IPS-NIHi11 (cell line): ENCODE measurements at regions not wholly inside any gene's neighbourhood (a gene's known extent, or its start where the extent isn't known, plus 50 kb on each side); places are given as distances from the start of the nearest gene placed in this dataset.

ENCODE experiments used
- DNase-seq: peaks from one replicate; pipeline ENCODE4 v3.0.0; 2012; ENCODE audit warnings: mixed read lengths, low spot score

- no peak for DNase-seq
Observed at GRCh38 chrX:15983034-15983433, 128.4 kb upstream of the AP1S2 start.

DNA sequence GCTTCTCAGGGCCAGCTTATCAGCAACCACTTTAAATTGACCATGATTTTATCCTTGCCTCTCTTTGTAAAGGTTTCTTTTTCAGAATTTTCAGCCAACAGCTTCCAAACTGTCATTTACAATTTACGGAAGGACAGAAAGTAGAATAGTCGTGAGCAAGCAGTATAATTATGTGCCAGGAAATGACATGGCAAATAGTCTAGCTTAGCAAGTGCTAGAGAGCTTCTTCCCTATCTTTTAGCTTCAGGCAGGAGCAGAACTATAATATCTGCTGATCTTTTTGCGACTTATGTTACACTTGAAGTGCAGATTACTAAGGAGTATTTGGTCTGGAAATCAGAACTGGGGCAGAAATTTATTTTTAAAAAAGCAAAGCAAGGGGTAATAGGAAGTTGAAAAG is 123.0 kb upstream of the AP1S2 start:
- DNase-seq, result no peak

- no peak for DNase-seq
Observed at GRCh38 chrX:15976396-15976795, 121.8 kb upstream of the AP1S2 start.

DNA sequence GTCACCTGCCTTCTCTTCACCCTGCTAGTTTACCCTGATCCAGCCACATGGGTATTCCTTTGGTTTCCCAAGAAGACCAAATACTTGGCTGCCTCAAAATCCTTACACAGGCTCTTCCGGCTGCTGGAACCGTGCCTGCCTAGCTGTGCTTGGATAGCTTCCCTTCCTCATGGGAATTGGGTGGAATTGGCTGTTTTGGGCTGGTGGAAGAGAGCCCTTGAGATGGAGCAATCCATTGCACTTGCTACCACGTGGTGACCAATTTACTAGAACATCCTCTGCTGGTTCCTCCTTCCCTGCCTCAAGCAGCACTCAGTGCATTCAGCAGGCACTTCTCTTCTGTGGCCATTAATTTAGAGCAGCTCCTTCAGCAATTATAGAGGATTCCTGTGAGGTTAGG is 119.3 kb upstream of the AP1S2 start:
- DNase-seq, result no peak

GRCh38 chrX:15973299-15973698 is 118.7 kb upstream of the AP1S2 start:
- peak; percentile 11 for DNase-seq

- DNase-seq, result no peak
Observed at GRCh38 chrX:15971696-15972095, 117.1 kb upstream of the AP1S2 start.

- DNase-seq, result no peak
Observed at GRCh38 chrX:15963858-15964257, 109.2 kb upstream of the AP1S2 start.

DNA sequence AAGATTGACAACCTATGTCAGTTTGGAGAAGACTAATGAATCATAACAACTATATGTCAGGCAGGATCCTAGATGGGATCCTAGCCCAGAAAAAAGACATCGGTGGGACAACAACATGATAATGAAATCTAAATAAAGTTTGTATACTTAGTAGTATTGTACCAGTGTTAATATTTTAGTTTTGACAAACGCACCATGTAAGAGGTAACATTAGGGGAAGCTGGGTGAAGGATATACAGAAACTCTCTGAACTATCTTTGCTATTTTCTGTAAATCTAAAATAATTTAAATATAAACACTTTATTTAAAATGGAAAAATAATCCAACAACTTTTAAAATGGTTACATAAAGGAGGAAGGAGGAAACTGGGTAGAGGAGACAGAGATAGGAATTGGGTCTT is 105.6 kb upstream of the AP1S2 start:
- no peak for DNase-seq

DNA sequence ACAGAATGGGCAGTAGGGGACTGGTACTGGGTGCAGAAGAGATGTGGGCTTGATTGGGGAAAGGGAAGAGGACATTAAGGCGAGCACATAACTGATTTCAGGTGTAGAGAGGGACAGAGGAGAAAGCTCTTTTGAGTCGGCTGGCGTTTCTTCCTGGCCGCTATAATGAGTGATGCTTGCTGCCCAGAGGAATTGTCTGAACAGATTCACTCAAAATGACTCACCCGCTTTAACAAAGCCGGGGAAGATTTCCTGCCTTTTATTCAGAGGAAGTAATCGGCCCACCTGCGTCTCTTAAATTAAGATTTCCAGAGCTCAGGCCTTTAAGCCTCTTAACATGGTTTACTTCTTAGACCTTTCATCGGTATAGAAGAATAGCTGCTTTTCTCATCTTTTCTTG is 102.1 kb upstream of the AP1S2 start:
- peak; percentile 11 for DNase-seq

DNA sequence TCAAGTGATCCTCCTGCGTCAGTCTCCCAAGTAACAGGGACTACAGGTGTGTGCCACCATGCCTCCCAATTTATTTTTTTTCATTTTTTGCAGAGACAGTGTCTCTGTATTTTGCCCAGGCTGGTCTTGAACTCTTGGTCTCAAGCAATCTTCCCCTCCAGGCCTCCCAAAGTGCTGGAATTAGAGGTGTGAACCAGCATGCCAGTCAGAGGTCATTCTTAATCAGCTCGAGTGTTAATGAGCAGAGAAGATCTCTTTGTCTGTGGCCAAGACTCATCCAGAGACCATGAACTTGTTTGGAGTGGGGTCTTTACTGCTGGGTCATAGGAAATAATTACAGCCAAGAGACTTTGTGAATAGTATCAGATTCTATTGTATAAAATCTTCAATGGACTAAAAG is 99.2 kb upstream of the AP1S2 start:
- DNase-seq, result no peak

DNA sequence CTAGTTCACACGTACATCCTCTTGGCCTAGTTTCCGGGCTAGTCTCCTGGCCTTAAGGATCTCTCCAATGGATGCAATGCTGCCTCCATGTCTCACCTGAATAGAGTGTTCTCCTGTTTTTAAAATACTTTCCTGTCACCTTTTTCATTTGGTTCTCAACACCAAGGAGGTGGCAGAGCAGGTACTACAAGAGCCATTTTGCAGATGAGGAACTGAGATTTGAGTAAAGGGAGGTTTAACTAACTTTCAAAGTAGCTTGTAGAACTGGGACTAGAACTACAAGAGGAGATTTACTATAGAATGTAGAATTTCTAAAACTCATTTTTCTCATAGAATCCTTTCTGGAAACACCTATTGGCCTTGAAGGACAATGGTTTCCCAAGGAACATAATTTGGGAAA is 97.6 kb upstream of the AP1S2 start:
- no peak for DNase-seq

GRCh38 chrX:15948318-15948660 is 93.7 kb upstream of the AP1S2 start:
- no peak for DNase-seq

GRCh38 chrX:15947648-15948317 is 93.2 kb upstream of the AP1S2 start:
- peak; percentile 48 for DNase-seq

- no peak for DNase-seq
Observed at GRCh38 chrX:15946783-15947580, 92.4 kb upstream of the AP1S2 start.

- DNase-seq, result no peak
Observed at GRCh38 chrX:15943391-15943790, 88.8 kb upstream of the AP1S2 start.

GRCh38 chrX:15942307-15942706 is 87.7 kb upstream of the AP1S2 start:
- no peak for DNase-seq

DNA sequence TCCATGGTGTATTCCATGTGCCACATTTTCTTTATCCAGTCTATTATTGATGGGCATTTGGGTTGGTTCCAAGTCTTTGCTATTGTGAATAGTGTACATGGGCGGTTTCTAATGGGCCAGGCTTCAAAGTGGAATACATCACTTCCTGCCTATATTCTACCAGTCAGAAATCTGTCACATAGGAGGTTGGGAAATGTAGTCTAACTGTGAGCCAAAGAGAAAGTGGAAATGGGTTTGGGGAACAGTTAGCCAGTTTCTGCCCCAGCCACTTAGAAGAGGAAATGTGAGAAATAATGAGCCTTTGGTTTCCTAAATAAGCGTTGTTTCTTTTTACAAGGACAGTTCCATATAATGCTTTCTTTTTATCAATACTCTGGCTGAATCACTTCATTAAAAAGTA is 85.1 kb upstream of the AP1S2 start:
- no peak for DNase-seq

DNA sequence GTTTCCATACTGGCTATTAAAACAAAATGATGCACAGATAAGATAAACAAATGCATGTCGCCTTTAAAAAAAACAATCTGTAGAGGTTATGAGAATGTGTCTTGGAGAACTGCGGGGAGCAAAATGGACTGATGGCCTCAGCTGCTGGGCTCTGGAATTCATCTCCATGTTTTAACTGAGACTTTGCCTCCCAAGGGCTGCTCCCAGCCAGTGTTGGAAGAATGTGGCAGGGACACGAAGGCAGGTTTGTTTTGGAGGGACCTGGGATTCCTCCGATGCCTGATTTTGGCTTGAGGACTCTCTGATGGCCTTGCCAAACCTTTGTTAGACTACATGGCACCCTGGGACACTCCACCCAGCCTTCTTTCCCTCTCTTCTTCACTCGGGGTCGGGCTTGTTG is 83.5 kb upstream of the AP1S2 start:
- no peak for DNase-seq

GRCh38 chrX:15931362-15931761 is 76.7 kb upstream of the AP1S2 start:
- DNase-seq, result no peak

GRCh38 chrX:15930585-15930984 is 76.0 kb upstream of the AP1S2 start:
- DNase-seq, result peak; percentile 38

- no peak for DNase-seq
Observed at GRCh38 chrX:15929194-15929593, 74.6 kb upstream of the AP1S2 start.

DNA sequence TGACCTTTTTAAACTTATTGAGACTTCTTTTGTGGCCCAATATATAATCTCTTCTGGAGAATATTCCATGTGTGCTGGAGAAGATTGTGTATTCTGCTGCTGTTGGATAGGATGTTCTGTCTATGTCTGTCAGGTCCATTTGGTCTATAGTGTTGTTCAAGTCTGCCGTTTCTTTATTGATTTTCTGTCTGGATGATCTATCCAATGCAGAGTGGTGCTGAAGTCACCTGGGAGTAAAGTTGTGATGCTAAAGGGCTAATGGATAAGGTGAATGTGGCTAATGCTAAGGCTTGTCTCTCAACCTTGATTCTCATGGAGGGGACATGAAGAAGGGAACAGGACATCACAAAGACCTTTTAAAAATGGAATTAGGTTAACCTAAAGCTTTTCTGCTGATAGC is 72.0 kb upstream of the AP1S2 start:
- no peak for DNase-seq

DNA sequence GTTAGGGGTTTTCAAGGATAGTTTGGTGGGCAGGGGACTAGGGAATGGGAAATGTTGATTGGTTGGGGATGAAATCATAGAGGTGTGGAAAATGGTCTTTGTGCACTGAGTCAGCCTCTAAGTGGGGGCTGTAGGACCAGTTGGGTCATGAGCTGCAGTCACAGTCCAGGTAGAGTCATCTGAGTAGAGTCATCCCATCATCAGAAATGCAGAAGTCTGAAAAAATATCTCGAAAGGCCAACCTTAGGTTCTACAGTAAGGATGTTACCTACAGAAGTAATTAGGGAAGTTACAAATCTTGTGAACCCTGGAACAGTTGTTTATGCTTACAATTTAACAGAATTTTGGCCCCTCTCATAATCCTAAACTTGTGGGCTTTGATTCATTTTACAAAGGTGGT is 63.4 kb upstream of the AP1S2 start:
- DNase-seq, result no peak

GRCh38 chrX:15916704-15917084 is 62.1 kb upstream of the AP1S2 start:
- DNase-seq, result no peak
